Endothelial cell of umbilical vein (primary cell): ENCODE measurements at regions not wholly inside any gene's neighbourhood (a gene's known extent, or its start where the extent isn't known, plus 50 kb on each side); places are given as distances from the start of the nearest gene placed in this dataset.

Experiments
- CTCF ChIP-seq, 2 donors: IDR thresholded peaks; 1 replicate in 1 of 2; 2 replicates in 1 of 2; pipeline ENCODE4 v1.5.1; 2011; ENCODE audit warnings: low read length in 2 of 2, mild to moderate bottlenecking in 2 of 2, moderate library complexity in 2 of 2, control low read depth in 1 of 2, inconsistent platforms in 1 of 2, low read depth in 1 of 2; ENCODE audit not compliant: insufficient read depth in 1 of 2; ENCODE audit errors: extremely low read depth in 1 of 2
- POLR2A ChIP-seq: IDR thresholded peaks from 2 replicates; pipeline ENCODE4 v1.6.1; 2012; ENCODE audit warnings: low read depth, mild to moderate bottlenecking, control low read depth, low read length

DNA sequence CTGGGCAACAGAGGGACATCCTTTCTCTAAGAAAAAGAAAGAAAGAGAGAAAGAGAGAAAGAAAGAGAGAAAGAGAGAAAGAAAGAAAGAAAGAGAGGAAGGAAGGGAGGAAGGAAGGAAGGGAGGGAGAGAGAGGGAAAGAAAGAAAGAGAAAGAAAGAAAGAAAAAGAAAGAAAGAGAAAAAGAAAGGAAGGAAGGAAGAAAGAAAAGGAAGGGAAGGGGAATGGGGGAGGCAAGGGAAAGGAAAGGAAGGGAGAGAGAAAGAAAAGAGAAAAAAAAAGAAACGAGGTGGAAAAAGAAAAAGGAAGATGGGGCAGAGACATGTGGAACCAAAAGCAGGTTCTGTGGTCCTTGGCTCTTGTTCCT is 82.9 kb upstream of the SMNDC1 start:
- TF ChIP-seq CTCF (IDR thresholded peaks at IDR 0.05; ENCODE audit: extremely low read depth in 1 of 2, insufficient read depth in 1 of 2, low read depth in 1 of 2, low read length in 2 of 2) (no peak), POLR2A (no peak)
